C4-2B (cell line): ENCODE measurements at regions not wholly inside any gene's neighbourhood (a gene's known extent, or its start where the extent isn't known, plus 50 kb on each side); places are given as distances from the start of the nearest gene placed in this dataset.

Experiments
- ZFX ChIP-seq: fragments of 450-650 bp; IDR thresholded peaks from 2 replicates; pipeline ENCODE4 v1.6.1; 2017
- TF ChIP-seq, protein P1 (sequence below): fragments of 450-650 bp; conservative IDR thresholded peaks from 2 replicates; pipeline ENCODE4 v1.5.1; 2017; ENCODE audit warnings: mild to moderate bottlenecking

DNA sequence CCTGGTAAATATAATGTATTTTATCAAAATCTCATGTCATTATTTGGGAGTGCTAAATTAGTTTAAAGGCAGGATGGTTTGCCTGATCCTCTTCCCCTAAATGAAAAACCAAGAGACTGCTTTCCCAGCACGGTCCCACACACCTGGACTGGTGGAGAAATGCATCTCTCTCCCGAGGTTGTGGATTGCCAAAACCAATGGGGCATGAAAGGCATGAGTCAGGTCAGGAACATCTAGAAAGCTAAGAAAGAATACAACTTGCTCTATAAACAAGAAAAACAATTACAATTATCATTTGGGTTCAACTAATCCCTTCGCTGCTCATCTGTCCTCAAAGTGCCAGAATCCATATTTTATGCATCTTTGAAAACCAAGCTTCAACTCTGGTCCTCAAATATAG, 308.3 kb upstream of the IRAK1BP1 start:
- TF ChIP-seq, protein P1, sequence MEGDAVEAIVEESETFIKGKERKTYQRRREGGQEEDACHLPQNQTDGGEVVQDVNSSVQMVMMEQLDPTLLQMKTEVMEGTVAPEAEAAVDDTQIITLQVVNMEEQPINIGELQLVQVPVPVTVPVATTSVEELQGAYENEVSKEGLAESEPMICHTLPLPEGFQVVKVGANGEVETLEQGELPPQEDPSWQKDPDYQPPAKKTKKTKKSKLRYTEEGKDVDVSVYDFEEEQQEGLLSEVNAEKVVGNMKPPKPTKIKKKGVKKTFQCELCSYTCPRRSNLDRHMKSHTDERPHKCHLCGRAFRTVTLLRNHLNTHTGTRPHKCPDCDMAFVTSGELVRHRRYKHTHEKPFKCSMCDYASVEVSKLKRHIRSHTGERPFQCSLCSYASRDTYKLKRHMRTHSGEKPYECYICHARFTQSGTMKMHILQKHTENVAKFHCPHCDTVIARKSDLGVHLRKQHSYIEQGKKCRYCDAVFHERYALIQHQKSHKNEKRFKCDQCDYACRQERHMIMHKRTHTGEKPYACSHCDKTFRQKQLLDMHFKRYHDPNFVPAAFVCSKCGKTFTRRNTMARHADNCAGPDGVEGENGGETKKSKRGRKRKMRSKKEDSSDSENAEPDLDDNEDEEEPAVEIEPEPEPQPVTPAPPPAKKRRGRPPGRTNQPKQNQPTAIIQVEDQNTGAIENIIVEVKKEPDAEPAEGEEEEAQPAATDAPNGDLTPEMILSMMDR, result no peak
- no peak for TF ChIP-seq ZFX
